ENCODE measurements at regions not wholly inside any gene's neighbourhood (a gene's known extent, or its start where the extent isn't known, plus 50 kb on each side); places are given as distances from the start of the nearest gene placed in this dataset.
A peak's percentile ranks its signal among the peaks of the same experiment; 100 is the strongest.

- H3K36me3 Mint-ChIP-seq (ENCODE audit: low read depth, unreplicated experiment): no peaks in the 10 kb centered on the region
- H3K27ac Mint-ChIP-seq (ENCODE audit: unreplicated experiment): no peak overlapping the region
Measured at GRCh38 chr18:8962855-8963635, 139.5 kb upstream of the NDUFV2 start.

GRCh38 chr18:8963876-8964275, 138.6 kb upstream of the NDUFV2 start:
- Mint-ChIP-seq H3K4me1 (ENCODE audit: low read depth, unreplicated experiment) (peaks cover 20% of the 10 kb centered on the region), H3K4me3 (ENCODE audit: unreplicated experiment) (no peak overlapping the region), H3K27ac (ENCODE audit: unreplicated experiment) (no peak overlapping the region), H3K9me3 (ENCODE audit: unreplicated experiment) (peaks cover 3% of the 10 kb centered on the region), H3K27me3 (ENCODE audit: low read depth, unreplicated experiment) (peaks cover 3% of the 10 kb centered on the region), H3K36me3 (ENCODE audit: low read depth, unreplicated experiment) (no peaks in the 10 kb centered on the region)
- Histone ChIP-seq H3K27ac (ENCODE audit: low read depth, low read length) (no peak overlapping the region), H3K4me2 (ENCODE audit: low read length) (no peak overlapping the region), H3K4me1 (ENCODE audit: insufficient read depth, low read length) (peaks cover 14% of the 10 kb centered on the region), H3K27me3 (ENCODE audit: insufficient read depth, low read length) (no peaks in the 10 kb centered on the region), H3K79me2 (ENCODE audit: insufficient read depth, low read length) (no peaks in the 10 kb centered on the region), H4K20me1 (ENCODE audit: insufficient read depth, low read length) (no peaks in the 10 kb centered on the region), H3K36me3 (ENCODE audit: insufficient read depth, low read length) (no peaks in the 10 kb centered on the region), H2AFZ (ENCODE audit: low read depth, low read length) (no peak overlapping the region), H3K4me3 (ENCODE audit: insufficient read depth, low read depth, low read length) (no peak overlapping the region), H3K9me3 (ENCODE audit: insufficient read depth, low read depth, low read length) (no peaks in the 10 kb centered on the region), H3K9ac (ENCODE audit: low read length) (no peak overlapping the region)
- DNase-seq (ENCODE audit: low read depth) (peak; percentile 60), FAIRE-seq (no peak)
- no peak for TF ChIP-seq CTCF (IDR thresholded peaks at IDR 0.05; ENCODE audit: insufficient read depth, low read depth, low read length)
- no peak for TF ChIP-seq EZH2 (IDR thresholded peaks at IDR 0.05; ENCODE audit: insufficient read depth, low read length)

More at GRCh38 chr18:8962855-8963635, 139.5 kb upstream of the NDUFV2 start:
- peaks cover 20% of the 10 kb centered on the region for H3K4me1 Mint-ChIP-seq (ENCODE audit: low read depth, unreplicated experiment)
- DNase-seq (ENCODE audit: low read depth): no peak
- H3K27ac ChIP-seq (ENCODE audit: low read depth, low read length): no peak overlapping the region
- no peaks in the 10 kb centered on the region for H3K9me3 Mint-ChIP-seq (ENCODE audit: unreplicated experiment)
- H3K4me1 ChIP-seq (ENCODE audit: insufficient read depth, low read length): peaks cover 14% of the 10 kb centered on the region
- FAIRE-seq: no peak
- H3K36me3 ChIP-seq (ENCODE audit: insufficient read depth, low read length): no peaks in the 10 kb centered on the region
- TF ChIP-seq CTCF (IDR thresholded peaks at IDR 0.05; ENCODE audit: insufficient read depth, low read depth, low read length) (no peak), EZH2 (IDR thresholded peaks at IDR 0.05; ENCODE audit: insufficient read depth, low read length) (no peak)
- H3K4me3 ChIP-seq (ENCODE audit: insufficient read depth, low read depth, low read length): no peak overlapping the region
- H3K4me3 Mint-ChIP-seq (ENCODE audit: unreplicated experiment): no peak overlapping the region
- H4K20me1 ChIP-seq (ENCODE audit: insufficient read depth, low read length): no peaks in the 10 kb centered on the region
- no peaks in the 10 kb centered on the region for H3K79me2 ChIP-seq (ENCODE audit: insufficient read depth, low read length)
- no peak overlapping the region for H2AFZ ChIP-seq (ENCODE audit: low read depth, low read length)
- H3K4me2 ChIP-seq (ENCODE audit: low read length): no peak overlapping the region
- no peaks in the 10 kb centered on the region for H3K27me3 ChIP-seq (ENCODE audit: insufficient read depth, low read length)
- H3K27me3 Mint-ChIP-seq (ENCODE audit: low read depth, unreplicated experiment): no peaks in the 10 kb centered on the region
- no peaks in the 10 kb centered on the region for H3K9me3 ChIP-seq (ENCODE audit: insufficient read depth, low read depth, low read length)
- no peak overlapping the region for H3K9ac ChIP-seq (ENCODE audit: low read length)

- no peak overlapping the region for H3K4me3 ChIP-seq (ENCODE audit: insufficient read depth, low read depth, low read length)
- H3K4me1 Mint-ChIP-seq (ENCODE audit: low read depth, unreplicated experiment): peaks cover 13% of the 10 kb centered on the region
- H3K27ac Mint-ChIP-seq (ENCODE audit: unreplicated experiment): no peak overlapping the region
- peaks cover 13% of the 10 kb centered on the region for H3K4me1 ChIP-seq (ENCODE audit: insufficient read depth, low read length)
- H4K20me1 ChIP-seq (ENCODE audit: insufficient read depth, low read length): no peaks in the 10 kb centered on the region
- peaks cover 3% of the 10 kb centered on the region for H3K27me3 Mint-ChIP-seq (ENCODE audit: low read depth, unreplicated experiment)
- no peaks in the 10 kb centered on the region for H3K79me2 ChIP-seq (ENCODE audit: insufficient read depth, low read length)
- H3K9ac ChIP-seq (ENCODE audit: low read length): no peak overlapping the region
- H3K27me3 ChIP-seq (ENCODE audit: insufficient read depth, low read length): no peaks in the 10 kb centered on the region
- H3K4me2 ChIP-seq (ENCODE audit: low read length): no peak overlapping the region
- no peak for TF ChIP-seq EZH2 (IDR thresholded peaks at IDR 0.05; ENCODE audit: insufficient read depth, low read length)
- TF ChIP-seq CTCF (IDR thresholded peaks at IDR 0.05; ENCODE audit: insufficient read depth, low read depth, low read length): no peak
- no peak overlapping the region for H2AFZ ChIP-seq (ENCODE audit: low read depth, low read length)
- no peak for DNase-seq (ENCODE audit: low read depth)
- peaks cover 7% of the 10 kb centered on the region for H3K9me3 Mint-ChIP-seq (ENCODE audit: unreplicated experiment)
- no peaks in the 10 kb centered on the region for H3K36me3 Mint-ChIP-seq (ENCODE audit: low read depth, unreplicated experiment)
- H3K9me3 ChIP-seq (ENCODE audit: insufficient read depth, low read depth, low read length): no peaks in the 10 kb centered on the region
- no peak overlapping the region for H3K4me3 Mint-ChIP-seq (ENCODE audit: unreplicated experiment)
- H3K27ac ChIP-seq (ENCODE audit: low read depth, low read length): no peak overlapping the region
- no peaks in the 10 kb centered on the region for H3K36me3 ChIP-seq (ENCODE audit: insufficient read depth, low read length)
- no peak for FAIRE-seq
Measured at GRCh38 chr18:8965398-8965797, 137.1 kb upstream of the NDUFV2 start.
